OCI-LY1 (cell line): ENCODE measurements at regions not wholly inside any gene's neighbourhood (a gene's known extent, or its start where the extent isn't known, plus 50 kb on each side); places are given as distances from the start of the nearest gene placed in this dataset.

Experiments
- H2AFZ ChIP-seq: fragments of 200-600 bp; sonication (generic), shearing (Covaris generic); 2 replicates; pipeline ENCODE4 v1.6.0; 2014; ENCODE audit warnings: antibody characterized with exemption, mild to moderate bottlenecking, low read length
- H3F3A ChIP-seq: fragments of 200-600 bp; sonication (generic), shearing (Covaris generic); 2 replicates; pipeline ENCODE4 v1.6.0; 2014; ENCODE audit warnings: mild to moderate bottlenecking, antibody characterized with exemption, low read length, moderate library complexity; ENCODE audit not compliant: insufficient read depth
- H3K27ac ChIP-seq: fragments of 200-600 bp; sonication (generic); 2 replicates; pipeline ENCODE4 v1.5.1; 2014; ENCODE audit warnings: low read length, mixed run types, mild to moderate bottlenecking, low read depth; ENCODE audit not compliant: poor library complexity, severe bottlenecking
- H3K27me3 ChIP-seq: fragments of 200-600 bp; sonication (generic); 2 replicates; pipeline ENCODE4 v1.6.0; 2014; ENCODE audit warnings: antibody characterized with exemption, mild to moderate bottlenecking, low read length, moderate library complexity; ENCODE audit not compliant: insufficient read depth
- H3K36me3 ChIP-seq: fragments of 200-600 bp; sonication (generic); 2 replicates; pipeline ENCODE4 v1.6.1; 2014; ENCODE audit warnings: mild to moderate bottlenecking, antibody characterized with exemption, low read length, moderate library complexity, mixed read lengths; ENCODE audit not compliant: insufficient read depth
- H3K4me1 ChIP-seq: fragments of 200-600 bp; sonication (generic); 2 replicates; pipeline ENCODE4 v1.5.1; 2014; ENCODE audit warnings: mild to moderate bottlenecking, low read length, moderate library complexity; ENCODE audit not compliant: insufficient read depth, severe bottlenecking
- H3K4me2 ChIP-seq: fragments of 200-600 bp; sonication (generic), shearing (Covaris generic); 2 replicates; pipeline ENCODE4 v1.6.1; 2014; ENCODE audit warnings: low read length
- H3K4me3 ChIP-seq: fragments of 200-600 bp; sonication (generic); 2 replicates; pipeline ENCODE4 v1.5.1; 2014; ENCODE audit warnings: low read length, low read depth, mild to moderate bottlenecking, mixed read lengths; ENCODE audit not compliant: poor library complexity, severe bottlenecking
- H3K79me2 ChIP-seq: fragments of 200-600 bp; shearing (Covaris generic); 2 replicates; pipeline ENCODE4 v1.6.1; 2016; ENCODE audit warnings: mixed run types, low read length, mixed read lengths; ENCODE audit not compliant: insufficient read depth
- H3K9ac ChIP-seq: fragments of 200-600 bp; sonication (generic), shearing (Covaris generic); 2 replicates; pipeline ENCODE4 v1.6.1; 2014; ENCODE audit warnings: mild to moderate bottlenecking, low read length, mixed read lengths
- H3K9me2 ChIP-seq: fragments of 200-600 bp; sonication (generic), shearing (Covaris generic); 2 replicates; pipeline ENCODE4 v1.6.1; 2014; ENCODE audit warnings: low read depth, mild to moderate bottlenecking, low read length, mixed read lengths
- H3K9me3 ChIP-seq: fragments of 200-600 bp; shearing (Covaris generic); 2 replicates; pipeline ENCODE4 v1.6.1; 2014; ENCODE audit warnings: low read length, mixed read lengths
- H4K20me1 ChIP-seq: fragments of 200-600 bp; sonication (generic), shearing (Covaris generic); 2 replicates; pipeline ENCODE4 v1.6.0; 2016; ENCODE audit warnings: mild to moderate bottlenecking, low read length; ENCODE audit not compliant: insufficient read depth
- CTCF ChIP-seq: fragments of 200-600 bp; sonication (generic), shearing (Covaris generic); IDR thresholded peaks from 2 replicates; pipeline ENCODE4 v1.5.1; 2017; ENCODE audit warnings: mild to moderate bottlenecking, antibody characterized with exemption, low read length, moderate library complexity, mixed read lengths
- EZH2 ChIP-seq: fragments of 200-600 bp; sonication (generic), shearing (Covaris generic); IDR thresholded peaks from 2 replicates; pipeline ENCODE4 v1.8.0; 2017; ENCODE audit warnings: borderline replicate concordance, mixed run types, mild to moderate bottlenecking, antibody characterized with exemption, low read length, moderate library complexity, mixed read lengths

- Histone ChIP-seq H3K27me3 (no peaks in the 10 kb centered on the region), H3K9ac (no peak overlapping the region), H2AFZ (no peak overlapping the region), H3K4me3 (no peak overlapping the region), H3K9me2 (no peaks in the 10 kb centered on the region), H3K4me2 (no peak overlapping the region), H3K79me2 (no peaks in the 10 kb centered on the region), H3F3A (0 out of 2 replicates have a peak, but pooled peaks cover 4% of the 10 kb centered on the region), H3K27ac (no peak overlapping the region), H3K9me3 (no peaks in the 10 kb centered on the region), H3K4me1 (no peaks in the 10 kb centered on the region), H4K20me1 (no peaks in the 10 kb centered on the region), H3K36me3 (no peaks in the 10 kb centered on the region)
- TF ChIP-seq CTCF = no peak
- TF ChIP-seq EZH2 = no peak
Observed at GRCh38 chr4:112926819-112927218, 122.6 kb upstream of the ANK2 start.

GRCh38 chr4:112927544-112927943, 121.9 kb upstream of the ANK2 start:
- Histone ChIP-seq H3F3A (0 out of 2 replicates have a peak, but pooled peaks cover 4% of the 10 kb centered on the region), H3K4me3 (no peak overlapping the region), H3K27me3 (no peaks in the 10 kb centered on the region), H3K36me3 (no peaks in the 10 kb centered on the region), H3K9ac (no peak overlapping the region), H3K4me1 (no peaks in the 10 kb centered on the region), H3K79me2 (no peaks in the 10 kb centered on the region), H2AFZ (no peak overlapping the region), H4K20me1 (no peaks in the 10 kb centered on the region), H3K9me3 (no peaks in the 10 kb centered on the region), H3K4me2 (no peak overlapping the region), H3K27ac (no peak overlapping the region), H3K9me2 (no peaks in the 10 kb centered on the region)
- no peak for TF ChIP-seq CTCF

- no peaks in the 10 kb centered on the region for H3F3A ChIP-seq
- H3K79me2 ChIP-seq = no peaks in the 10 kb centered on the region
- no peak overlapping the region for H3K9ac ChIP-seq
- H3K4me2 ChIP-seq = no peak overlapping the region
- no peaks in the 10 kb centered on the region for H3K36me3 ChIP-seq
- H3K27ac ChIP-seq = no peak overlapping the region
- no peaks in the 10 kb centered on the region for H3K27me3 ChIP-seq
- H3K9me2 ChIP-seq = no peaks in the 10 kb centered on the region
- no peak overlapping the region for H2AFZ ChIP-seq
- H3K9me3 ChIP-seq = no peaks in the 10 kb centered on the region
- no peak for TF ChIP-seq EZH2
- TF ChIP-seq CTCF = no peak
- H3K4me1 ChIP-seq = no peaks in the 10 kb centered on the region
- H4K20me1 ChIP-seq = no peaks in the 10 kb centered on the region
- no peak overlapping the region for H3K4me3 ChIP-seq
Observed at GRCh38 chr4:112931001-112931400, 118.5 kb upstream of the ANK2 start.
